C1 segment of cervical spinal cord (tissue), 14 donors: ENCODE measurements at regions not wholly inside any gene's neighbourhood (a gene's known extent, or its start where the extent isn't known, plus 50 kb on each side); places are given as distances from the start of the nearest gene placed in this dataset.

Source experiments
- DNase-seq, 14 donors: peaks; one replicate each; lab custom pipeline; 2025; lab: John Stamatoyannopoulos, UW

DNA sequence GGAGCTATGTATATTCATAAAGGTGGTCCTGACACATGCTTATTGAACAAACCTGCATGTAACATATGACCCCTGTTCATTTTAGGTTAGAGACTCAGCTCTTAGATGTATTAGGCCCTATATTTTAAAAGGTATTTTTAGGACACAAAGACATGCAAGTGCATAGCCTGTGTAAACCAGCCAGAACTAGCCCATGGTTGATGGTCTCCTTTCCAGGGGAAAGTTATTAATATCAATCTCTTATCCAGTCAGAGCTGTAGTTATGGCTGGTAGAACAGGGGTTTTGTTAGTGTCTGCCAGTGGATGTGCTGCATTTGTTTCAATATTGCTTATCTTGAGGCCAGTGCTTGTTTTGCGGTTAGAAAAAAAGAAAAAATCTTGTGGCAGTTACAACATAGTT lies 488.6 kb downstream of the KCTD8 start:
- DNase-seq: no peak

DNA sequence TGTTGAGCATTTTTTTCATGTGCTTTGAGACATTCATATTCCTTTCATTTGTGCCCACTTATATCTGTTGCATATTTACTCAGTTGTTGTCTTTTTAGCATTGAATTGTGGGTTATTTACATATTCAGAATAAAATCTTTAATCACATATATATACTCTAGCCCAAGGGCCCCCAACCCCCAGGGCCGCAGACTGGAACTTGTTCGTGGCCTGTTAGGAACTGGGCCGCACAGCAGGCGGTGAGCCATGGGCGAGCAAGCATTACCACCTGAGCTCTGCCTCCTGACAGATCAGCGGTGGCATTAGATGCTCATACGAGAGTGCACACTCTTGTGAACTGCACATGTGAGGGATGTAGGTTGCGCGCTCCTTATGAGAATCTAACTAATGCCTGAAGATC lies 480.6 kb downstream of the KCTD8 start:
- DNase-seq: no peak

DNA sequence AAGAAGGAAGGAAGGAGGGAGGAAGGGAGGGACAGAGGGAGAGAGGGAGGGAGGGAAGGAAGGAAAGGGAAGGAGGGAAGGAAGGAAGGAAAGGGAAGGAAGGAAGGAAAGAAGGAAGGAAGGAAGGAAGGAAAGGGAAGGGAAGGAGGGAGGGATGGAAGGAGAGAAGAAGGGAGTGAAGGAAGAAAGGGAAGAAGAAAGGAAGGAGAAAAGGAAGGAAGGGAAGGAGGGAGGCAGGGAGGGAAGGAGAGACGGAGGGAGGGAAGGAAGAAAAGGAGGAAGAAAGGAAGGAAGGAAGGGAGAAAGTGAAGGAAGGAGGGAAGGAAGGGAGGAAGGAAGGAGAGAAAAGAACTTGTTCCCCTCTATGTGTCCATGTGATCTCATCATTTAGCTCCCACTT lies 465.0 kb downstream of the KCTD8 start:
- DNase-seq: no peak

DNA sequence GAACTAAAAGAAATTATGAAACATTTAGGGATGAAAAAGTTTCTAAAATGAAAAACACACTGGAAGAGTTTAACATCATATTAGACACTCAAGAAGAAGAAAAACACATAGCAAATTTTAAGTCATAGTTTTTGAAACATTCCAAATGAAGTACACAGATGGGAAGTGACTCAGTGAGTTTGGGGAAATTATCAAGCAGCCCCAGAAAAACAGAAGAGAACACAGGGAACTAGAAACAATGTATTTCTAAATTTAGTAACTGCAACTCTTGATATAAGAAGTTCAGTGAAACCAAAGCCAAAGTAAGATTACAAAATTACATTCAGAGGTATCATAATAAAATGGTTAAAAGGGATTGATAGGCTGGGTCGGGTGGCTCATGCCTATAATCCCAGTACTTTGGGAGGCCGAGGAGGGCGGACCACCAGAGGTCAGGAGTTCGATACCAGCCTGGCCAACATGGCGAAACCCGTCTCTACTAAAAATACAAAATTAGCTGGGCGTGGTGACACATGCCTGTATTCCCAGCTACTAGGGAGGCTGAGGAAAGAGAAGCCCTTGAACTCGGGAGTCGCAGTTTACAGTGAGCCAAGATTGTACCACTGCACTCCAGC lies 461.2 kb downstream of the KCTD8 start:
- DNase-seq: no peak

DNA sequence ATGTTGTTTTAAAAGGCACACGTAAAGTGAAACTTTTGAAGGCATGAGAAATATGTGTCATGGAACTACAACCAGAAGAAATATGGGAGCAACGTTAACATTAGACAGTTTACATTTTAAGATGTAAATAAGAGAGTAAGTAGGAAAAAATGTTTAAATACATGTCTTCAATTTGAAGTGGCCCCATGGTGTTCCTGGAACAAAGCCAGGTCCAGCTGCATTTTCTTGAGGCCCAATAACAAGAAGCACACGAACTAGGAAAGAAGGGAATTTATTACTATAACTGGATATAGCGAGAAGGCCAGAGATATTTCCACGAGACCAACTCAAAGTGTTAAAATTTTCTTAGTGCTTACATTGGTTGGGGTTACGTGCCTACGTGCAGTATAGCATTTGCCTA lies 458.1 kb downstream of the KCTD8 start:
- DNase-seq: no peak

DNA sequence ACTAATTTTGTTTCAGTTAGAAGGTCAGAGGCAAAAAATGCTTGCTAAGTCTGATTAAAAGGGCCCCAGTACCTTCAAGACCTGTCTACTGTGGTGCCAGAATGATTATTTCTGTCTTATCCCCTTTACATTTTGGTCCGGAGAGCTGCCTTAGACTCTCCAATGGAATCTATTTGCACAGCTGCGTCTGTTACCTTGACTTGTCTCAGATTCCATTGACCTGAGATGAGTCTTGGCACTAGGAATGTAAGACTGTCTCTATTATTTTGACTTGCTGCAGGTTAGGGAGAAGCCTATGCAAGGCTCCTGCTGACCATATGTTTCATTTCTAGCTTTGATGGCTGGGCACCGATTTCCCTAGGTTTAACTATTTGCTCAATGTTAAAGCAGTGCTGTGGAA lies 457.6 kb downstream of the KCTD8 start:
- peak in 1 of 14 donors; percentile 9 for DNase-seq

DNA sequence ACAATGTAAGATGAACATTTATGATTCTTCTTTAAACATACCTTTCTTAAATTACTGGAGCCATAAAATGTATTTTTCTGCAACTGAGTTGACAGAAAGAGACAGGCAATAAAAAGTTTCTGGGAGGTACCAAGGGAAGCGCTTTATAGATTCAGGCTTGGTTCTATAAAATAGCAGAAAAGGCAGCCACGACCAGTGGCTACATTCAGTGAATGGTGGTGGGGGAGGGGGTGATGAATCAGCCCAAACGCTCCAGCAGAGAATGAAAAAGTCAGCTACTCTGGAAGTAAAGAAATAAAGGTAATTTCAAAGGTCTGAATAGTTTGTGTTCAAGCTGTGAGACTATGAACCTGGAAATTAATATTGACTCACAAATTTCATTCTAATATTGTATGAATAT lies 456.1 kb downstream of the KCTD8 start:
- no peak for DNase-seq

DNA sequence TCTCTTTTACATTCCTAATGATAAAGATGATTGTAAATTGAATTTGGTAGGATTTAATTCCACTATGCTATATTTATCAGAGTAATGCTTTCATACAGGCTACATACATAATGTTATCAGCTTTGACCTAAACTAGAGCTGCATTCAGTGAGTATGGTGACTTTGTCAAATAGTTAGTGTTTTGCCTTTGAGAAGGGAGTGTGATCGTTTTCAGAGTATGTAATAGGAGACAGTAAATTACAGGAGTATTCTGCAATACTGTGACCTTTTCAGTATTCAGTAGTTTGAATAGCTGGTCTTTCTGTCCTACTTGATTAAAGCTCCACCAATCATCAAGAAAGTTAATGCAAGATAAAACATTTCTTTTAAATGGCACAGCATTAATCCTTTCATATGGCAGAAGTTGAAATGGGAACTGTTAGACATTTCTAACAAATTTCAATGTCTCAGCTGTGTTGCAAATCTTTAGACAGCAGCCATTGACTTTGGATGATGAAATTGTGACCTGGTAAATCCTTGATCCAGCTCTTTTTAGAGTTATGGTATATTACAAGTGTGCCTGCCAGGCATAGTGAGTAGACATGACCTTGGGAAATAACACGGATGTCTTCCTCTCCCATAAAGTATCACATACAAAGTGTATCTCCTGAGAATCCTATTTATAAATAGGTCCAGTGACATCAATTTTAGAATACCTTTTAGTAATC lies 455.3 kb downstream of the KCTD8 start:
- no peak for DNase-seq

DNA sequence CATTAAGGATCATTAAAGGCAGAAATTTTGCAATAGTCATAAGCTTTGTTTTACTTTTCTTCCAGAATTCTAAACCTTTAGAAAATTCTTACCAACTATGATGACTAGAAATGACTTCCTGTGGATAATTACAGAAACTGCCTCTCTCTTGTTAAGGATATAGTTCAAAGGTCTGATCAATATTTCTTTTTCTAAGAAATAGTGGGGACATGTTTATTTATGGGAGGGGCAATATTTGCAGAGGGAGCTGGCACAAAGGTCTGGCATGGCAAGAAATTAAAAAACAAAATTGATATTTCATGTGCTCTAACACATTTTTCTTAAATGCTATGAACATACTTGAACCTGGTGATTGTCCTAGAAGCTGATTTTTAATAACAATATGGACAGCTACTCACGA lies 448.9 kb downstream of the KCTD8 start:
- no peak for DNase-seq

DNA sequence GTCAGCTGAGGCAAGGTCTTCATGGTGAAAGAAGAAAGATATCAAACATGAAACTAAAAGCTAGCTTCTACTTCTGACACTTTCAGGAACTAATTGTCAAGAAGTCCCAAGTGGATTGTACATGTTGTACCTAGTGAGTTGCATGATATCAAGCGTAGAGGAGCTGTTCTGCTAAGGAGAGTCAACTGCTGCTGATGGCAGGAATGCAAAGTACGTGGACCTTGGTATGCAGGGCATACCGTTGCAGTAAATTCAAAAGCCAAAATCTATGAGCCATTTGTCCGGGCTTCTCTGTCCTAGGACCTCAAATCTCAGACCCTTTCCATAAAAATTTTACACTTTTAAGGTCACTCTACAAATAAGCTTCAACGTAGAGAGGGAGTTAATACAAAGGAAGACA lies 446.2 kb downstream of the KCTD8 start:
- DNase-seq: no peak

DNA sequence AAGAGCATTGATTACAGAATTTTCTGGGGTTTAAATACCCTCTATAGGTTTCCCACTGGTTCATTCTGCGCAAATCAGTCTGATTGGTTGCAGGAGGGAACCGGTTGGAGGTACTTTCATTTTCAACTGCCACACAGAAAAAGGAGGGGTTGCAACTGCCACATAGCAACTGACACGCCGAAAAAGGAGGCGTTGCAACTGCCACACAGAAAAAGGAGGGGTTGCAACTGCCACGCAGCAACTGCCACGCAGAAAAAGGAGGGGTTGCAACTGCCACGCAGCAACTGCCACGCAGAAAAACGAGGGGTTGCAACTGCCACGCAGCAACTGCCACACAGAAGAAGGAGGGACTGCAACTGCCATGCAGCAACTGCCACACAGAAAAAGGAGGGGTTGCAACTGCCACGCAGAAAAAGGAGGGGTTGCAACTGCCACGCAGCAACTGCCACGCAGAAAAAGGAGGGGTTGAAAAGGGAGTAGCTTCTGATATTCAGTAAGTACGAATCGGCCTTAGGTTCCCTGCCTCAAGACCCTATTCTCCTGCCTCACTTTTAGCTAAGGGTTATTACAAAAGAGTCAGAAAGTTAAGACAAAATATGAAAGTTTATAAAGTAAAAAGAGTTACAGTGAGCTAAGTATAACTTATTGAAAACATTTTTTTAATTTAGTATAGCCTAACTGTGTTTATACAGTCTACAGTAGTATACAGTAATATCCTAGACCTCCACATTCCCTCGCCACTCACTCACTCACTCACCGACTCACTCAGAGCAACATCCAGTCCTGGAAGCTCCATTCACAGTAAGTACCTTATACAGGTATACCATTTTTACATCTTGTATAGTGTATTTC lies 431.8 kb downstream of the KCTD8 start:
- DNase-seq: no peak

DNA sequence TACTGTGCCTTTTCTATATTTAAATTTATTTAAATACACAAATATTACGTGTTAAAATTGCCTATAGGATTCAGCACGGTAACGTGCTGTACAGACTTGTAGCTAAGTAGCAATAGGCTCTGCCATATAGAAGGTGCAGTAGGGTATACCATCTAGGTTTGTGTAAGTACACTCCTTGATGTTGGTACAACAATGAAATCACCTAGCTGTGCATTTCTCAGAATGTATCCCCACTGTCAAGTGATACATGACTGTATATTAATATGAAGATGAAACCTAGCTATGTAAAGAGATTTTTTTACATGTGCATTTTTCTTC lies 431.2 kb downstream of the KCTD8 start:
- DNase-seq: no peak

DNA sequence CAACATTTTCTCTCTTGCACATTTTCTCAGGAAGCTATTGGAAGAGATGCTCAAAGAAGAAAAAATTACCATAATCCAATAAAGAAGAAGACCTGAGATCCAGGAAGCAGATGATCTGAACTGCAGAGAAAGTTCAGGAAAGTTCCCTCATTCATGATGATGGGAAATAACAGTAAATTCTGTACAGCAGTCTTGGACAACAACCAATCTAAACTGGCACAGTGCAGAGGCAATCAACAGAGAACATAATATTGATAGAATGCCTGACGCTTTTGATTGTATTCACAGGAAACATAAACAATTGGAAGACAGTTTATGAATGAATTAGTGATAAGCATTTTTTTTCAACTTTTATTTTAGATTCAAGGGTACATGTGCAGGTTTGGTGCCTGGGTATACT lies 428.9 kb downstream of the KCTD8 start:
- no peak for DNase-seq

DNA sequence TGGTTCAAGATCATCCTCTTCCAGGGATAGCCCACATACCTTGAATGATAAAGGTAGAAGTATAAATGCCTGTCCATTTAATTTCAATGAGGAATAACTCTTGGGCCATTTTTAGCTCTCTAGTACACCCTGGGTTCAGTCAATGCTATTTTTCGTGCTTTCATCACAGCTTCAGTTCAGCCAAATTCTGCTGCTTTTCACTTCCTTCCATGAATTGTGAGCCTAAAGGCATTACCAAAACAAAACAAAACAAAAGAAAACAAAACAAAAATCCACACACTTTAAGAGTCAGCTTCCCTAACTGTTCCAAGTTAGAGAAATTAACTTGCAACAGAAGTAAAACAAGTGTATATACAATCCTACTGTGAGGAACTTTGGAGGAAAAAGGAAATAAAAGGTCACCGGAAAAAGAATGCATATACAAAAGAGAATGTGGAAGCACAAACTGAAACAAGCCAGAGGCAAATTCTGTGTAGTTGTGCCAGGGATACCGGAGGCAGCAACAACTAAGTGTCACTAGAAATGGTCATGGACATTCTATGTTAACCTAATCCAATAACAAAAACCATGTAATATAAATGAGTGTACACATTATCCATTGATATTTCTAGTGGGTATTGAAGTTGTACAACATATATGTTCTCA lies 423.1 kb downstream of the KCTD8 start:
- DNase-seq: no peak

DNA sequence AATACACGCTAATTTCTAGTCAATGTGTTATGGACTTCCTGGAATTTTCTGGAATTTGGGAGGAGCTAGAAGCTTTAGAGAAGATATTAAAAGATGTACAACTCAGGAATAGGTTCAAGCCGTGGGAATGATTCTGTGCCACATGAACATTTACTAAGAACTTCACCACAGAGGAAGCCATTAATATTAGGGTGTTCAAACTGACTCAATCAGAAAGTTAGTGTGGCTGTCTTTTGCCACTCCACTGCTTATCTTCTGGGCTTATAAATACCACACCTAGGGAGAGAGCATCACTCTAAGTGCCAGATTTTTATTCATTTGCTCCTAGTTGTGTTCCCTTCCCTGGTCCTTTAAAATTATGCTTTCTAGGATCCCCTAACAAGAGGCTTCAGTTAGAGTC lies 409.8 kb downstream of the KCTD8 start:
- DNase-seq: no peak

DNA sequence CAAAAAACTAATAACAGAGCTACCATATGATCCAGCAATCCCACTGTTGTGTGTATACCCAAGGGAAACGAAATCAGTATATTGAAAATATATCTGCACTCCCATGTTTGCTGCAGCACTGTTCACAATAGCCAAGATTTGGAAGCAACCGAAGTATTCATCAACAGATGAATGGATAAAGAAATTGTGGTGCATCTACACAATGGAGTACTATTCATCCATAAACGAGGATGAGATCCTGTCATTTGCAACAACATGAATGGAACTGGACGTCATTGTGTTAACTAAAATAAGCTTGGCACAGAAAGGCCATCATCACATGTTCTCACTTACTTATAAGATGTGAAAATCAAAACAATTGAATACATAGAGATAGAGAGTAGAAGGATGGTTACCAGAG lies 402.1 kb downstream of the KCTD8 start:
- DNase-seq: no peak

DNA sequence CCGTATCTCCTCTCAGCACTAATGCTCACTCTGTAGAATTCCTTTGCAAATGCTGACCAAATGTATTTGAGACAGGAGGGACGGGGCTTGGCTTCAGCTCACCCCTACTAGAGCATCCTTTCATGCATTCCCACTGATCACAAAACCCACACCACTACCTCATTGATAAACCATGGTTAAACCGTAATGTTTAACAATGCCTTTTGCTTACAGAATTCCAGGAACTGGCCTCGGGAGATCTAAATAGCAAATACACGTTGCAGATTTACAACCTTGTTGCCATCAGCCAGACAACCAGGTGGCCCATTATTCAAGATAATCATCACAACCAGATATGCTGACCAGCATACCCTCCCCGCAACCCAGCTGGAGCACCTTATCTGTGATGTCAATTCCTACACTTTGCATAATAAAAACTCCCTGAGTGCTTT lies 391.9 kb downstream of the KCTD8 start:
- no peak for DNase-seq

DNA sequence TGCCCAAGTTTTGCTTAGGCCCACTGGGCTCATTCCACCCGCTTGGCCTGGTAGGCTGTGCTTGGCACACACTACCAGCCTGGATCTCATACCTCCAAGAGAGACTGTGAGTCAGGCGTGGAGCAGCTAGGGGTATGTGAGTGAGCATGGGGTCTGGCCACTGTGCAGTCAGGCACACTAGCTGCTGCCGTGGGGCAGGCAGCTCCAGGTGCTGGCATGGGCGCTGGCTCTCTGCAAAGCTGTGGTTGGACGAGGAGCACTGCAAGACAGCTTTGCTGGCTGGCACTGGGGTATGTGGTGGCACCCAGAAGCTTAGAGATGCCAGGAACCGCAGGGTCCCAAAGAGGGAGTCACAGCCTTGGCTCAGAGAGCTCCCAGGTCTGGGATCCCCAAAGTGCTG lies 377.8 kb downstream of the KCTD8 start:
- no peak for DNase-seq

DNA sequence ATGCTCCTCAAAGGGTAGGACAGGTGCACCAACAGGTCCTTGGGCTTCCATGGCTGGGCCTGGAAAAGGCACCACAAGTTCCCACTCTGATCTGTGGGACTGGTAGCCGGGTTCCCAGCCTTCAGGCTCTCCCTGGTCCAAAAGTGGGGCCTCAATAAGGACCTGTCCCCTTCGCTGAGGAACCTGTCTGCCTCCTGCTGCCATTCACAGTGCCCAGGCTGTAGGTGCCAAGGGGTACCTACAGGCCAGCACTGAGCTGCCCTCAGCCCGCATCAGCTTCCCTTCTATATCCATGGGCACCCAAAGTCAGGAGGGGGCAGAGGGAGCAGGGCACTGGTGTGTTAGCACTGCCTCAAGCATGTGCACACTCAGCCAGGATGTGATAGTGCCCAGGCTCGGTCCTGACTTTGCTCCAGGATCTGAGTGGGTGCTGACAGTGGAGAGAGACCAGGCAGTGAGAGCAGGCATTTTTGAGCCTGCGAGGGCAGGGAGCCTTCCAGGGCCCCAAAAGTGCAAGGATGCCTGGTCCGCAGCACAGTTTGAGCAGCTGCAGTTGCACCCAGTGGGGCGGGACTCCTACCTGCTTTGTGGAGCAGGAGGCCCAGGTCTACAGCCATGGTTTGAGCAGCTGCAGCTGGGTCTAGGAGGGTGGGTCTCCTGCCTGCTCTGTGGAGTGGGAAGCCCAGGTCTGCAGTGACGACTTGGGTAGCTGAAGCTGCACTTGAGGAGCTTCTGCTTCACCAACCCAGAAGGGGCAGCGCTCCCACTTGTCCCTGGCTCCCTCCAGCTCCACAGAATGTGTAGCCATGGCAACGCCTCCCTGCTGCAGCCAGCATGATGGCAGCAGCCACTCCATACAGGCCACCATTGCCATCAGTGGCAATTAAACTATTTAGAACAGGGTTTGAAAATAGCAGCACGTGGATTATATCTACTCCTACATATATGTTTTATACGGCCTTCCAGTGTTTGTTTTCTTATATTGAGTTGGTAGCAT lies 376.4 kb downstream of the KCTD8 start:
- no peak for DNase-seq

DNA sequence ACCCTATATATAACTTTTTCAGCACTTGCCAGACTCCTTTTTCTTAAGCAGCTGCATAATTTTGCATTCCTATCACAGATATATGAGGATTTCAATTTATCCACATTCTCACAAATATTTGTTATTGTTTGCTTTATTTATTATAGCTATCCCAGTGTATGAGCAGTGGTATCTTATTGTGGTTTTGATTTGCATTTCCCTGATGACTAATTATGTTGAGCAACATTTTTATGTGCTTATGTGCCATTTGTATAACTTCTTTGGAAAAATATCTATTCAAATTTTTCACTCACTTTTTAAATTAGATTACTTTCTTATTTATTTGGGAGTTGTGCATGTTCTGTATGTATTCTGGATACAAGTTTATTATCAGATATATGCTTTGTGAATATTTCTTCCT lies 361.9 kb downstream of the KCTD8 start:
- DNase-seq: no peak

DNA sequence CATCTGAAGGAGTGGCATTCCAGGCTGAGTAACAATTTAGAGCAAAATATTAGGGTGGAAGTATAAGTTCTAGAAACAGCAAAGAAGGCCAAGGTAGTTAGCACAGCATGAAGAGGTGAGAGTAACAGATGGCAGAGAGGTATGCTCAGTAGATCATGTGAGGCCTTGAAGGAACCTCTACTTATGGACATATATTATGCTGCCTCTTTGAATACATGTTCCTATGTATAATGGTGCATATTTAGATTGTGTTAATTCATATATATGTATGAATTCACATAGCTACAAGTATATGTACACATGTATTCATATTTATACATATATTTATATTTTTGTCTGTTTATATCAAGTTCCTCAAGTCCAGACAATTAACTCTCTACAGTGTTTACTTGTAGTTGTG lies 355.2 kb downstream of the KCTD8 start:
- no peak for DNase-seq
